ENCODE measurements at regions not wholly inside any gene's neighbourhood (a gene's known extent, or its start where the extent isn't known, plus 50 kb on each side); places are given as distances from the start of the nearest gene placed in this dataset.

GRCh38 chr5:4148009-4148408 is 552.4 kb downstream of the IRX1 start:
- H4K20me1 ChIP-seq (replicated peaks; ENCODE audit: control insufficient read depth, extremely low read depth, insufficient read depth, low read length) = no peaks in the 10 kb centered on the region
- peaks cover 5% of the 10 kb centered on the region for H3K9me3 ChIP-seq (replicated peaks; ENCODE audit: control insufficient read depth, insufficient read depth, low read length)
- no peaks in the 10 kb centered on the region for H3K4me1 ChIP-seq (ENCODE audit: control insufficient read depth, extremely low read depth, insufficient read depth, low read length)
- H3K9me1 ChIP-seq (replicated peaks; ENCODE audit: control insufficient read depth, extremely low read depth, insufficient read depth, low read length) = no peaks in the 10 kb centered on the region
- no peak for TF ChIP-seq MAX (IDR thresholded peaks at IDR 0.05; ENCODE audit: insufficient read depth, insufficient read length)
- intact Hi-C loops (cut with micrococcal nuclease) = no loop called here
- H2AFZ ChIP-seq (ENCODE audit: low read depth, low read length) = no peak overlapping the region
- H3K36me3 ChIP-seq (ENCODE audit: control insufficient read depth in 2 of 2, extremely low read depth in 1 of 2, insufficient read depth in 2 of 2, low read length in 2 of 2) = no peaks in the 10 kb centered on the region
- no peak overlapping the region for H3K27ac ChIP-seq (ENCODE audit: insufficient read depth, low read depth, low read length)
- CTCF ChIA-PET = no interaction called here
- H3K79me2 ChIP-seq (ENCODE audit: control insufficient read depth, insufficient read depth, low read length) = no peaks in the 10 kb centered on the region
- no peak for FAIRE-seq
- no peak for DNase-seq (ENCODE audit: low read depth, low spot score)
- H3K27me3 ChIP-seq (ENCODE audit: control insufficient read depth in 2 of 2, insufficient read depth in 2 of 2, low read length in 2 of 2) = no peaks in the 10 kb centered on the region
- no TSS peak for BruUV-seq (replicated peaks)
- POLR2A ChIA-PET = no interaction called here
- H3K9ac ChIP-seq (replicated peaks; ENCODE audit: extremely low read depth, insufficient read depth, low read length) = no peak overlapping the region
- H3K4me3 ChIP-seq (replicated peaks in 1 of 3; ENCODE audit: insufficient read depth in 1 of 3, low read depth in 1 of 3, low read length in 3 of 3) = no peak overlapping the region
- H3K4me2 ChIP-seq (ENCODE audit: insufficient read depth, low read length) = no peak overlapping the region
- dilution Hi-C loops (cut with MboI; ENCODE audit: extremely low pct_ligation_motif_present, low sequenced_read_pairs) = no loop called here

GRCh38 chr5:4150067-4150466 is 554.4 kb downstream of the IRX1 start:
- no peak for FAIRE-seq
- dilution Hi-C loops (cut with MboI; ENCODE audit: extremely low pct_ligation_motif_present, low sequenced_read_pairs) = no loop called here
- Histone ChIP-seq H3K9me1 (replicated peaks; ENCODE audit: control insufficient read depth, extremely low read depth, insufficient read depth, low read length) (no peaks in the 10 kb centered on the region), H3K4me3 (replicated peaks in 1 of 3; ENCODE audit: insufficient read depth in 1 of 3, low read depth in 1 of 3, low read length in 3 of 3) (no peak overlapping the region), H3K79me2 (ENCODE audit: control insufficient read depth, insufficient read depth, low read length) (no peaks in the 10 kb centered on the region), H3K4me1 (ENCODE audit: control insufficient read depth, extremely low read depth, insufficient read depth, low read length) (no peaks in the 10 kb centered on the region), H3K27me3 (ENCODE audit: control insufficient read depth in 2 of 2, insufficient read depth in 2 of 2, low read length in 2 of 2) (no peaks in the 10 kb centered on the region), H3K27ac (ENCODE audit: insufficient read depth, low read depth, low read length) (no peak overlapping the region), H4K20me1 (replicated peaks; ENCODE audit: control insufficient read depth, extremely low read depth, insufficient read depth, low read length) (no peaks in the 10 kb centered on the region), H3K9ac (replicated peaks; ENCODE audit: extremely low read depth, insufficient read depth, low read length) (no peak overlapping the region), H3K9me3 (replicated peaks; ENCODE audit: control insufficient read depth, insufficient read depth, low read length) (peaks cover 5% of the 10 kb centered on the region), H3K36me3 (ENCODE audit: control insufficient read depth in 2 of 2, extremely low read depth in 1 of 2, insufficient read depth in 2 of 2, low read length in 2 of 2) (no peaks in the 10 kb centered on the region), H2AFZ (ENCODE audit: low read depth, low read length) (no peak overlapping the region), H3K4me2 (ENCODE audit: insufficient read depth, low read length) (no peak overlapping the region)
- no TSS peak for BruUV-seq (replicated peaks)
- TF ChIP-seq MYC (IDR thresholded peaks at IDR 0.05; ENCODE audit: low read depth, low read length) (no peak), FOS (IDR thresholded peaks at IDR 0.05; ENCODE audit: borderline replicate concordance, insufficient read depth, low read length) (no peak), CTCF (IDR thresholded peaks at IDR 0.05; ENCODE audit: extremely low read depth in 1 of 2, insufficient read depth in 1 of 2, low read depth in 1 of 2, low read length in 2 of 2) (no peak), EZH2 (IDR thresholded peaks at IDR 0.05; ENCODE audit: borderline replicate concordance, low read depth, low read length, severe bottlenecking) (no peak), JUN (IDR thresholded peaks at IDR 0.05; ENCODE audit: borderline replicate concordance, insufficient read depth, insufficient read length, low read depth) (no peak), POLR2AphosphoS5 (IDR thresholded peaks at IDR 0.05; ENCODE audit: insufficient read depth, low read depth, low read length) (no peak), GATA2 (IDR thresholded peaks at IDR 0.05; ENCODE audit: insufficient read depth, insufficient read length, low read depth, low read length) (no peak)
- intact Hi-C loops (cut with micrococcal nuclease) = no loop called here
- no peak for DNase-seq (ENCODE audit: low read depth, low spot score)
- CTCF ChIA-PET = no interaction called here
- POLR2A ChIA-PET = no interaction called here
